ENCODE measurements at regions not wholly inside any gene's neighbourhood (a gene's known extent, or its start where the extent isn't known, plus 50 kb on each side); places are given as distances from the start of the nearest gene placed in this dataset.
"Not testable (repeated sequence)": the region's sequence is repeated elsewhere in the genome, so short reads cannot be mapped to it uniquely, and the experiment has no call there.

DNA sequence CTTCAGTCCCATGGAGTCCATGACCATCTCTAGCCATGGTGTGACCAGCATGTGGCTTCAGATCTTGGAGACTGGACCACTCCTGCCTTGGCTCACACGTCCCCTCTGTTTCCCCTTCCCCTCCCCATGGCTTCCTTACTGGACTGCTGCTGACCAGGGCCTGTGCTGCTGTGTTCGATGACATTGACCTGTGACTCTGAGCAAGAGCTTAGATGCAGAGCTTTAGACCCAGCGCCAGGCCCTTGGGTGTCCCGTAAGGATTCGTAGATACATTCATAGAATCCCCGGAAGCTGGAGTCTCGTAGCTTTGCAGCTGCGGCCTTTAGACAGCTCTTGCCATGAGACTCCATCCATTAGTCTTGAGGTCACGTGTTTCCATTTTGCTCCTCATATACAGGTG is 96.3 kb downstream of the NPIPB11 start:
- DNase-seq: not testable (repeated sequence)

DNA sequence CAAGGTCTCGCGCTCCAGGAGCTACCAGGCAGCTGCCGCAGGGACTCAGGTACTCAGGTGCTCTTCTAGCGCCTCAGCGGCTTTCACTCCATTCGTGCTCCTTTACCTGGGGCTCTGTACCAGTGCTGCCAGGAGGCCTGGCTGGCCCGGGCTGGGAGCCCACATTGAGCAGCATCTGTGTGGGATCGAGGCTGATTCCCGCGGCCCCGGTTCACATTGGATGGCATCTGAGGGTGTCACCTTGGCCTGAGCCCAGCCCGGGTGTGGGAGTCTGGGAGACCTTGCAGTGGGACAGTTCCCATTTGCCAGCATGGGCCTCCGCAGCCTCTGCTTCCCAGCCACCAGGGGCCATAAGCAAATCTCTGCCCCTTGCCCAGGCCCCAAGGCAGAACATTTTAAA is 96.9 kb downstream of the NPIPB11 start:
- not testable (repeated sequence) for DNase-seq

DNA sequence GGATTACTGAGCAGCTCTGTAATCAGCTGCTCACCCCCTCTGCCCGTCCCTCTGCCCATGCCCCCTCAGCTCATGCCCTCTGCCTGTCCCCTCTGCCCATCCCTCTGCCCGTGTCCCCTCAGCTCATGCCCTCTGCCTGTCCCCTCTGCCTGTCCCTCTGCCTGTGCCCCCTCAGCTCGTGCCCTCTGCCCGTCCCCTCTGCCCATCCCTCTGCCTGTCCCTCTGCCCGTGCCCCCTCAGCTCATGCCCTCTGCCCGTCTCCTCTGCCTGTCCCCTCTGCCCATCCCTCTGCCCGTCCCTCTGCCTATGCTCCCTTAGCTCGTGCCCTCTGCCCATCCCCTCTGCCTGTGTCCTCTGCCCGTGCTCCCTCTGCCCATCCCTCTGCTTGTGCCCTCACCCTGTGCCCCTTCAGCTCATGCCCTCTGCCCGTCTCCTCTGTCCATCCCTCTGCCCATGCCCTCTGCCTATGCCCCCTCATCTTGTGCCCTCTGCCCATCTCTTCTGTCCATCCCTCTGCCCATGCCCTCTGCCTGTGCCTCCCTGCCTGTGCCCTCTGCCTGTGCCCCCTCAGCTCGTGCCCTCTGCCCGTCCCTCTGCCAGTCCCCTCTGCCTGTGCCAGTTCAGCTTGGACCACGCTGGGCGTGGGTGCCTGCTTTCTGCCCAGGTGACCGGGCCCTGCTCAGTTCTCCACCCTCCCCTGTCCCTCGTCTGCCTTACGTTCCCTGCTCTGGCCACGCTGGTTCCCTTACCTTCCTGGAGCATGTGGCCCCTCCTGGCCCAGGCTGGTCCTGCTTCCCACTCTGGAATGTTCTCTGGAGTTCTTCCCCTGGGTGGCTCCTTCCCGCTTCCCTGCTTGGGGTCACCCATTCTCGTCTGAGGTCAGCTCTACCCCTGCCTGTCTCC is 97.6 kb downstream of the NPIPB11 start:
- no peak for DNase-seq

DNA sequence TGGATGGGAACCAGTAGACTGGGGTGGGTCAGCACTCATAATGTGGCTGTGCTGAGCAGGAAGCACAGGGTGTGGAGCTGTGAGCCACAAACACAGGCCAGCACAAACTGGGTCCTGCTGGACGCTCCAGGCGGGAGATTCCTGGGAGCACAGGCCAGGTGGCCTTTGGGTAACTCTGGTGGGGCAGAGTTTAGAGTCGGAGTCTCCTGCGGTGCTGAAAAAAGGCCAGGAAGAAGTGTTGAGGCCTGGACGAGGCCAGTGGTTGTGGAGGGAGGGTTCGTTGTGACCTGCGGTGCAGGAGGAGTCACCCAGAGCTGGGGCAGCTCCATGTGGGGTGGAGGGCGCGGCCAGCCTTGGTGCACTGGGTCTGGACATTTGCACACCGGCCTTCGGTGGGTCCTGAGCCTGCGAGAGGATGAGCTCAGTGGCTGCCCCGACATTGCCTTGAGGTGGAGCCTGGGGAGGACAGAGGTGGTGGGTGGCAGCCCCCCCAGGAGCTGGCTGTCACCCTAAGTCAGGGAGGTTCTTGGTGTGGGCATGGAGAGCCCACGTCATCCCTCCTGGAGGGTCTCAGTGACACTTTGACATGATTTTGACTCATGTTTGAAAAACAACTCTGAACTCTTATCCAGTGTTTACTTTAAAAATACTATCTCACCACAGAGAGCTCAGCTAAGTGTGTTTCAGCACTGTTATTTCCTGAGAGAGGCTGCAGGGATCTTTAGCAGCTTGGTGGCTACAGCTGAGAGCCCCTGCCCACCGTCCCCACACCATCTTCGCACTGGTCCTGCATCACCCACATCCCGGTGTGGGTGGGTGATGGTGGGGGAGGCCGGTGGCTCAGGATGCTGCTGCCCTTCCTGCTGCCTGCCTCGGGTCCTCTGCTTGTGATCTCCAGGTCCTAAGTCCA is 98.7 kb downstream of the NPIPB11 start:
- no peak for DNase-seq

GRCh38 chr16:29306943-29307597 is 99.4 kb downstream of the NPIPB11 start:
- DNase-seq: no peak

DNA sequence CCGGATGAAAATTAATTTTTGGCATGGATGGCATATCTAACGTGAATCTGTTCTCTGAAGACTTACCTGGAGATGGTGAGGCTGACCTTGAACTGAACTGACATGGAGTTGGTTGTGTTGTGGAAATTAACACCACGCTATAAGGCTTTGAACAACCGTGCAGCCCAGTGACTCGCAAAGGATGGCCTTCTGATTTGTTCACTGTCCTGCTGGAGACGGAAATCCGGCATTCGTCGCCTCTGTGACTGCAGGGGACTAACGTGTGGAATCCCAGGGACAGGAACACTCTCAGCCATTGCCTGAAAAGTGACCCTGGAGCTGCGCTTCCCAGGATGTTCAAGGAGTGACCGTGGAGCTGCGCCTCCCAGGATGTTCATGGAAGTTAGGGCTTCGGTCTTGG is 100.3 kb downstream of the NPIPB11 start:
- no peak for DNase-seq

- DNase-seq: not testable (repeated sequence)
Measured at GRCh38 chr16:29305018-29305417, 101.5 kb downstream of the NPIPB11 start.

DNA sequence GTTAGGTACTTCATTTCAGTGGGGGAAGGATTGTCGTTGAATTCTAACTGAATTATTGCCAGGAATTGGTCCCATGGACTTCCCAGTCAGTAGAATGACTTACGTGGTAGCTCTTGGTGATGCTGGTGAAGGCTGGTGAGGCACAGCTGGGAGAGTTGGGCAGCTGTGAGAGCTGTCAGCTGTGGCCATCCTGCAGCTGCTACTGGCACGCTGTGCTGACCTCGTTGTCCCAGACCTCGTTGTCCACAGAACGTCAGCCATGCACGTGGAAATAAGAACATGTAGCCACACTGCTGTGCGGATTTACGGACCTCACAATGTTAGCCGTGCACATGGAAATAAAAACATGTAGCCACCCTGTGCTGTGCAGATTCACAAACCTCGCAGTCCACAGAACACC is 102.3 kb downstream of the NPIPB11 start:
- DNase-seq: no peak

DNA sequence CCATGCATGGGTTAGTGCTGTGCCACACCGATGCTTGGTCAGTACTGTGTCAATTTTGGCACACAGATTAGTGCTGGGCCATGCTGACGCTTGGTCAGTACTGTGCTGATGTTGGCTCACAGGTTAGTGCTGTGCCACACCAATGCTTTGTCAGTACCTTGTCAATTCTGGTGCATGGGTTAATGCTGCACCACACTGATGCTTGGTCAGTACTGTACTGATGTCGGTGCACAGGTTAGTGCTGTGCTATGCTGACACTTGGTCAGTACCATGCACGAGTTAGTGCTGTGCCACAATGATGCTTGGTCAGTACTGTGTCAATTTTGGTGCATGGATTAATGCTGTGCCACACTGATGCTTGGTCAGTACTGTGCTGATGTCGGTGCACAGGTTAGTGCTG is 103.0 kb downstream of the NPIPB11 start:
- no peak for DNase-seq

- no peak for DNase-seq
Measured at GRCh38 chr16:29302976-29303375, 103.5 kb downstream of the NPIPB11 start.

- not testable (repeated sequence) for DNase-seq
Measured at GRCh38 chr16:29302433-29302832, 104.1 kb downstream of the NPIPB11 start.

GRCh38 chr16:29301662-29302285 is 104.7 kb downstream of the NPIPB11 start:
- not testable (repeated sequence) for DNase-seq

DNA sequence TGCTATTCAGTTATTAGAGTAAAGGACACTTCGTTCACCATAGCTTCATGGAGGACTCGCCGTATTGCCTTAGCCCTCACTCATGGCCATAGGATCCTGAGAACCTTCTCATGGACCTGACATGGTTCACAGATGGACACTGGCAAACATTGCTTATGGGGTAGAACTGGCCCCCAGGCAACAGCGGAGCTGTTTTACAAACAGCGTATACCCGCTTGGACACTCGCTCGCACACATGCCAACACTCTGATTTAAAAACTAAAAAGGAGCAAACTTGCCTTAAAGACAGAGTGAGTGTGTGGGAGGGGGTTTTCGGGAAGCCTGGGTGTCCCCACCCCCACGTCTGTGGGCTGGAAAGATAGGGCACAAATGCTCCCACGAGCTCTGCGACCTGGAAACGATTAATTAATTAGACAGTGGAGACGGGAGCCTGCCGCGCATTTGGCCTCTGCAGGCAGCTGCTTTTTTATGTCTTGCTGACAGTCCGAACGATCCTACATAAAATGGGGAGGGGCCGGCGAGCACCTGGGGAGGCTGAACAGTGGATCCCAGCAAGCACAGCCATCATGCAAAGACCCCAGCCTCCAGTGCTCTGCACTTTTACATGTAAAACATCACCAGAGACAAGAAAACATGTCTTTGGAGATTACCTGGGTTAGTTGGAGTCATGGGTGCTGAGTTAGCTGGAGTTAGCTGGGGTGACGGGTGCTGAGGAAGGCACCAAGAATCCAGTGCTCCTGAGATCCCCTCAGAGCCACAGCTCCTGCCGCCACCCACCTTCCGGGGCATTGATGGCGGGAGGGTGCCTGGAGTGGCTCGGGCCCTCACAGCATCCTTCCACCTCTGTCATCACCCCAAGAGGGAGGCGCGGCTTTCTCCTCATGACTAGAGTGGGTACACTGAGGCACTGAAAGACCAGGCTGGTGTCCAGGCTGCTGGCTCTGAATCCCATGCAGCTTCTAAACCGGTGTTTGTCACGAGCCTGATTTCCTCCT is 105.7 kb downstream of the NPIPB11 start:
- DNase-seq: not testable (repeated sequence)

DNA sequence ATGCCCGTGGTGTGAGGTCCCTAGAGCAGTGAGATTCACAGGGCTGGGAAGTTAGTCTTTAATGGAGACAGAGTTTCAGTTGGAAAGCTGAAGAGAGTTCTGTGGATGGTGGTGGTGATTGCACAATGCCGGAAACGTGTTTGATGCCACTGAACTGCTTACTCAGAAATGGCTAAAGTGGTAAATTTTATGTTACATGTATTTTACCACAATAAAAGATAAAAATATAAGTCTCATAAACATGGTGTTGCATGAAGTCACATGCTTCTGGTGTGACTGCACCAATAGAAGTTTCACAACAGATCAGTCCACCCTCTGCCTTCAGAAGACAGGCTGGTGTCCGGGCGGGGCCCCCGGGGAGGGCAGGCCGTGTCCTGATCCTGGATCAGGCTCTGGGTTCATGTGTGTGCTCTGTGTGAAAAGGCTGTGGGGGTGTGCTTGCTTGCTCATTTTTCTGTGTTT is 106.5 kb downstream of the NPIPB11 start:
- not testable (repeated sequence) for DNase-seq

DNA sequence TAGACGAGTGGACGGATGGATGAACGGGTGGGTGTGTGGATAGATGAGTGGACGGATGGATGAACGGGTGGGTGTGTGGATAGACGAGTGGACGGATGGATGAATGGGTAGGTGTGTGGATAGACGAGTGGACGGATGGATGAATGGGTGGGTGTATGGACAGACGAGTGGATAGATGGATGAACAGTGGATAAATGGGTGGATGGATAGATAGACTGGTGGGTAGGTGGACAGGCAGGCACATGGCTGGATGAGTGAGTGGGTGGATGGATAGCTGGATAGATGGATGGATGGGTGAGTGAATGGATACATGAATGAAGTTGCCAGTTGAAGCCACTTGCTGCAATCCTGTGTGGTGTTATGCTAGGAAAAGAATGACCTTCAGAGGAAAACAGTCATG is 107.5 kb downstream of the NPIPB11 start:
- not testable (repeated sequence) for DNase-seq

DNA sequence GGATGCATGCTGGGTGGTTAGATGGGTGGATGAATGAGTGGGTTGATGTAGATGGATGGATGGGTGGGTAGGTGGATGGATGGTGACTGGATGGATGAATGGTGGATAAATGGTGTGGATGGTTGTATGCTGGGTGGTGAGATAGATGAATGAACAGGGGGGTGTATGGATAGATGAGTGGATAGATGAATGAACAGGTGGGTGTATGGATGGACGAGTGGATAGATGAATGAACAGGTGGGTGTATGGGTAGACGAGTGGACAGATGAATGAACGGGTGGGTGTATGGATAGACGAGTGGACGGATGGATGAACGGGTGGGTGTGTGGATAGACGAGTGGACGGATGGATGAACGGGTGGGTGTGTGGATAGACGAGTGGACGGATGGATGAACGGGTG is 108.2 kb downstream of the NPIPB11 start:
- DNase-seq: not testable (repeated sequence)

DNA sequence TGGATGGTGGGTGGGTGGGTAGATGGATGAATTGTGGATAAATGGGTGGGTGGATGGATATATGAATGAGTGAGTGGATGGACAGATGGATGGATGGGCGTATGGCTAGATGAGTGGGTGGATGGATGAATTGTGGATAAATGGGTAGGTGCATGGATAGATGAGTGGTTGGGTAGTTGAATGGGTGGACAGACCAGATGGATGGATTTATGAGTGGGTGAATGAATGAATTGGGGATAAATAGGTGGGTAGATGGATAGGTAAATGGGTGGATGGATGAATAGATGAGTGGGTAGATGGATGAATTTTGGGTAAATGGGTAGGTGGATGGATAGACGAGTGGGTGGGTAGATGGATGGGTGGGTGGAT is 108.7 kb downstream of the NPIPB11 start:
- DNase-seq: not testable (repeated sequence)

DNA sequence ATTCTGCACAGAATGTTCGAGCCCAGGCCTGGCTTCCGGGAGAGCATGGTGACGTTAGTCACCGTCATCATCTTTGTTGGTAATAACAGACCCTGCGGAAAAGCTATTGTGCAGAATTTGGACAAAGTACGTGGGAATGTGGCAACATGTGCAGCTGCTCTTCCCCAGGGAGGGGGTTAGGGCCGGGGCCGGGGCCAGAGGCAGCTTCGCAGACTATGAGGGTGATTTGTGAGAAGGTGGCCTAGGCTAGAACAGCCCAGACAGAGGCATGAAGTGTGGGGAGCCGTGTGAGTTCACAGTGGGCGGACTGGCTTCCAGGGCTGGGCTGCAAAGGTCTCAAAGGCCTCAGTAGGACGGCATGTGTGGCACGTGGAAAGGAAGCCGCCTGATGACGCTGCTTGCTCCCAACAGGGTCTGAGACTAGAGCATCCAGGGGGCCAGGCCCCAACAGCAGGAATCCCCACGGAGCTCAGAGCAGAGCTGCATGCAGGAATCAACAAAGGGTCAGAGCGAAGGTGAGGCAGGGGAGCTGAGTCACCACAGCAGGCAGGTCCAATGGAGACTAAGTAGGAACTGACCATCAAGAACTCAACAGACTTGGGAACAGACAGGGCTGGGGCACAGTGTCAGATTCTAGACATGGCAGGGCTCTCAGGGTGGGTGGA is 109.2 kb downstream of the NPIPB11 start:
- DNase-seq: not testable (repeated sequence)

DNA sequence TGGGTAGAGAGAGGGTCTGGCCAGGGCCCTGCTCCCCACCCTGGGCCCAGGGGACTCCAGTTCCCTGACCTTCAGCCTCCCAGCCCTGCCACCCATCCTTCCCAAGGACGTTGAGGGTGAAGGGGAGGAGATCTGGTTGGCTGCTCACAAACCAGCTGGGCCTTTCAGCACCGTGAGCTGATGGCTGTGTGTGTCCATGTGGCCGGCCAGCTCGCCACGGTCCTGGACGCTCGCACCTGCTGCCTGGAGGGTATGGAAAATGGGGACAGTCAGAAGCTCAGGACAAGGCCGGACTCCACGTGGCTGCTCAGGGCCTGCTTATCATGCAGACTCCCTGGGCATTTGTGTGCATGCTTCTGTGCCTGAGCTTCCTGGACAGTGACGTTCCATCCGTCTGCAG is 110.3 kb downstream of the NPIPB11 start:
- not testable (repeated sequence) for DNase-seq

GRCh38 chr16:29294951-29295795 is 111.3 kb downstream of the NPIPB11 start:
- not testable (repeated sequence) for DNase-seq

Measured in activated CD8-positive, alpha-beta memory T cell treated with anti-CD3 and anti-CD28 coated beads, Interleukin-2, amount 50 U/mL, for 4 hours (primary cell).